ENCODE measurements at regions not wholly inside any gene's neighbourhood (a gene's known extent, or its start where the extent isn't known, plus 50 kb on each side); places are given as distances from the start of the nearest gene placed in this dataset.

GRCh38 chr4:112895811-112896608, 153.4 kb upstream of the ANK2 start:
- Histone ChIP-seq H3K4me3 (ENCODE audit: low read length, poor library complexity, severe bottlenecking) (no peak overlapping the region), H3F3A (ENCODE audit: low read depth) (no peaks in the 10 kb centered on the region), H2AFZ (ENCODE audit: low read length) (no peak overlapping the region), H3K36me3 (ENCODE audit: insufficient read depth, low read length) (no peaks in the 10 kb centered on the region), H3K4me1 (ENCODE audit: insufficient read depth, low read length, poor library complexity, severe bottlenecking) (no peaks in the 10 kb centered on the region), H3K4me2 (ENCODE audit: low read depth, low read length, poor library complexity, severe bottlenecking) (no peak overlapping the region), H3K9me2 (replicated peaks; ENCODE audit: low read depth, low read length) (no peaks in the 10 kb centered on the region), H3K27me3 (ENCODE audit: insufficient read depth, low read length, poor library complexity, severe bottlenecking) (no peaks in the 10 kb centered on the region), H3K9ac (ENCODE audit: low read depth, low read length, poor library complexity, severe bottlenecking) (no peak overlapping the region), H3K79me2 (ENCODE audit: insufficient read depth, low read length) (no peaks in the 10 kb centered on the region), H4K20me1 (ENCODE audit: insufficient read depth, low read length, poor library complexity, severe bottlenecking) (no peaks in the 10 kb centered on the region), H3K9me3 (ENCODE audit: insufficient read depth, low read depth, low read length) (no peaks in the 10 kb centered on the region)
- no peak for TF ChIP-seq EZH2phosphoT487 (IDR thresholded peaks at IDR 0.05; ENCODE audit: borderline replicate concordance)
- TF ChIP-seq, protein P1, sequence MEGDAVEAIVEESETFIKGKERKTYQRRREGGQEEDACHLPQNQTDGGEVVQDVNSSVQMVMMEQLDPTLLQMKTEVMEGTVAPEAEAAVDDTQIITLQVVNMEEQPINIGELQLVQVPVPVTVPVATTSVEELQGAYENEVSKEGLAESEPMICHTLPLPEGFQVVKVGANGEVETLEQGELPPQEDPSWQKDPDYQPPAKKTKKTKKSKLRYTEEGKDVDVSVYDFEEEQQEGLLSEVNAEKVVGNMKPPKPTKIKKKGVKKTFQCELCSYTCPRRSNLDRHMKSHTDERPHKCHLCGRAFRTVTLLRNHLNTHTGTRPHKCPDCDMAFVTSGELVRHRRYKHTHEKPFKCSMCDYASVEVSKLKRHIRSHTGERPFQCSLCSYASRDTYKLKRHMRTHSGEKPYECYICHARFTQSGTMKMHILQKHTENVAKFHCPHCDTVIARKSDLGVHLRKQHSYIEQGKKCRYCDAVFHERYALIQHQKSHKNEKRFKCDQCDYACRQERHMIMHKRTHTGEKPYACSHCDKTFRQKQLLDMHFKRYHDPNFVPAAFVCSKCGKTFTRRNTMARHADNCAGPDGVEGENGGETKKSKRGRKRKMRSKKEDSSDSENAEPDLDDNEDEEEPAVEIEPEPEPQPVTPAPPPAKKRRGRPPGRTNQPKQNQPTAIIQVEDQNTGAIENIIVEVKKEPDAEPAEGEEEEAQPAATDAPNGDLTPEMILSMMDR (conservative IDR thresholded peaks at IDR 0.05; ENCODE audit: low read length) = no peak

- no peak for TF ChIP-seq EZH2phosphoT487 (IDR thresholded peaks at IDR 0.05; ENCODE audit: borderline replicate concordance)
- TF ChIP-seq, protein P1 (conservative IDR thresholded peaks at IDR 0.05; ENCODE audit: low read length) = no peak
Observed at GRCh38 chr4:112896609-112897190, 152.8 kb upstream of the ANK2 start.

DNA sequence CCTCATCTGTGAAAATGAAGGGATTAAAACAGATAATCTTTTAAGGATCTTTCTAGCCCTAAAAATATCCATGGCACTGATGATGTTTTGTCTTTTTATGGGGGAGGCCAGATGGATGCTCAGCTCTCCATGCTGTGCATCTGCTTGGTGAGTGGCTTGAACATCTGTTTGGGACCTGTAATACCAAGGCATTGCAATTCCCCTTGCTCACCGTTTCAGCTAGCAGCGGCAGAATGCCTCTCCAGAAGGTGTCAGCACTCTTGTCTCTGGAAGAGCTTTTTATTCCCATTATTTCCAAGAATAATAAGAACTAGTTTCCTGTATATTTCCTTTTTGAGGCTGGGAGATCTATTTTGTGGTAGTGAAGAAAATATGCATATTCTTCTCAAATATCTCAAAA, 151.9 kb upstream of the ANK2 start:
- no peak overlapping the region for H3K9ac ChIP-seq (ENCODE audit: low read depth, low read length, poor library complexity, severe bottlenecking)
- TF ChIP-seq EZH2phosphoT487 (IDR thresholded peaks at IDR 0.05; ENCODE audit: borderline replicate concordance) = no peak
- TF ChIP-seq, protein P1 (conservative IDR thresholded peaks at IDR 0.05; ENCODE audit: low read length) = no peak

More at GRCh38 chr4:112896609-112897190, 152.8 kb upstream of the ANK2 start:
- no peak overlapping the region for H3K4me2 ChIP-seq (ENCODE audit: low read depth, low read length, poor library complexity, severe bottlenecking)
- H3K36me3 ChIP-seq (ENCODE audit: insufficient read depth, low read length) = no peaks in the 10 kb centered on the region
- no peak overlapping the region for H2AFZ ChIP-seq (ENCODE audit: low read length)
- no peaks in the 10 kb centered on the region for H3K9me3 ChIP-seq (ENCODE audit: insufficient read depth, low read depth, low read length)
- no peaks in the 10 kb centered on the region for H3K4me1 ChIP-seq (ENCODE audit: insufficient read depth, low read length, poor library complexity, severe bottlenecking)
- H3K27me3 ChIP-seq (ENCODE audit: insufficient read depth, low read length, poor library complexity, severe bottlenecking) = no peaks in the 10 kb centered on the region
- no peak overlapping the region for H3K9ac ChIP-seq (ENCODE audit: low read depth, low read length, poor library complexity, severe bottlenecking)
- H3K9me2 ChIP-seq (replicated peaks; ENCODE audit: low read depth, low read length) = no peaks in the 10 kb centered on the region
- no peaks in the 10 kb centered on the region for H3K79me2 ChIP-seq (ENCODE audit: insufficient read depth, low read length)
- H3K4me3 ChIP-seq (ENCODE audit: low read length, poor library complexity, severe bottlenecking) = no peak overlapping the region
- no peaks in the 10 kb centered on the region for H4K20me1 ChIP-seq (ENCODE audit: insufficient read depth, low read length, poor library complexity, severe bottlenecking)
- no peaks in the 10 kb centered on the region for H3F3A ChIP-seq (ENCODE audit: low read depth)

More for the DNA sequence above, 151.9 kb upstream of the ANK2 start:
- Histone ChIP-seq H4K20me1 (ENCODE audit: insufficient read depth, low read length, poor library complexity, severe bottlenecking) (no peaks in the 10 kb centered on the region), H3F3A (ENCODE audit: low read depth) (no peaks in the 10 kb centered on the region), H3K27me3 (ENCODE audit: insufficient read depth, low read length, poor library complexity, severe bottlenecking) (no peaks in the 10 kb centered on the region), H2AFZ (ENCODE audit: low read length) (no peak overlapping the region), H3K4me3 (ENCODE audit: low read length, poor library complexity, severe bottlenecking) (no peak overlapping the region), H3K9me2 (replicated peaks; ENCODE audit: low read depth, low read length) (no peaks in the 10 kb centered on the region), H3K36me3 (ENCODE audit: insufficient read depth, low read length) (no peaks in the 10 kb centered on the region), H3K9me3 (ENCODE audit: insufficient read depth, low read depth, low read length) (no peaks in the 10 kb centered on the region), H3K4me1 (ENCODE audit: insufficient read depth, low read length, poor library complexity, severe bottlenecking) (no peaks in the 10 kb centered on the region), H3K4me2 (ENCODE audit: low read depth, low read length, poor library complexity, severe bottlenecking) (no peak overlapping the region), H3K79me2 (ENCODE audit: insufficient read depth, low read length) (no peaks in the 10 kb centered on the region)
